GDM1 (cell line): ENCODE measurements at regions not wholly inside any gene's neighbourhood (a gene's known extent, or its start where the extent isn't known, plus 50 kb on each side); places are given as distances from the start of the nearest gene placed in this dataset.

Experiments used
- DNase-seq: peaks from one replicate; lab custom pipeline; 2025; lab: John Stamatoyannopoulos, UW

DNA sequence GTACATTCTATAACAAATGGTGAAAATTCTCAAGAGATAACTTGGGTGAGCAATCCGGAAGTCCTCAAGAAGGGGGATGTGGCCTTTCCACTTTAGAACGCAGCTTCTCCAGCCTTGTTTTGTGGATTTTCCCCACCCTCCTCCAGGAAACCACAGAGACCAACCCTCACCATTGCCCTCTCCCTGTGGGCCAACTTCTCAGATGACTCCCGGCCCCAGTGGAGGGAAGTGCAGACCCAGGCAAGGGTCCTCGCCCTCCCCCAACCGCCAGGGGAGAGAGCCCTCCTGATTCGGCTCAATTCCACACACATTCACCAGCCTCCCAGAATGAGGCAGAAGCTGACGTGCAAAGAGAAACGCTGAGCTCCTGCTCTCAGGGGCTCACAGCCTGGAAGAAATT lies 277.2 kb downstream of the EIPR1 start:
- peak; percentile 32 for DNase-seq

DNA sequence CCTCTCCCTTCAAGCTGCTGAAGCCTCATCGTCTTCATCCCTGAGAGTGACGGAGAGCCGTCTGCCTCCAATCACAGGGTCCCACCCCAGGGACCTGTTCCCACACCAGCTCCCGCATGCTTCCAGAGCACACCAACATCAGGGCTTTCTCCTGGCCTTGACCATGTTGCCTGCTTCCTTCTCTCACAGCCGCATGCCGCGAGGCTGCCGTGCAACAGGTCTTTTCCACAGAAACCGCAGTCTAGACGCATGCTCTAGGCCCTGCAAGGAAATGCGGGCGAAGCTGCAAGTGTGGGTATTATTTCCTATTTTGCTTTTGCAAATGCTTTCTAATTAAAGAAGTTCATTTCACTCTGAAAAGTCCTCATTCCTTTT lies 277.8 kb downstream of the EIPR1 start:
- DNase-seq, result no peak

DNA sequence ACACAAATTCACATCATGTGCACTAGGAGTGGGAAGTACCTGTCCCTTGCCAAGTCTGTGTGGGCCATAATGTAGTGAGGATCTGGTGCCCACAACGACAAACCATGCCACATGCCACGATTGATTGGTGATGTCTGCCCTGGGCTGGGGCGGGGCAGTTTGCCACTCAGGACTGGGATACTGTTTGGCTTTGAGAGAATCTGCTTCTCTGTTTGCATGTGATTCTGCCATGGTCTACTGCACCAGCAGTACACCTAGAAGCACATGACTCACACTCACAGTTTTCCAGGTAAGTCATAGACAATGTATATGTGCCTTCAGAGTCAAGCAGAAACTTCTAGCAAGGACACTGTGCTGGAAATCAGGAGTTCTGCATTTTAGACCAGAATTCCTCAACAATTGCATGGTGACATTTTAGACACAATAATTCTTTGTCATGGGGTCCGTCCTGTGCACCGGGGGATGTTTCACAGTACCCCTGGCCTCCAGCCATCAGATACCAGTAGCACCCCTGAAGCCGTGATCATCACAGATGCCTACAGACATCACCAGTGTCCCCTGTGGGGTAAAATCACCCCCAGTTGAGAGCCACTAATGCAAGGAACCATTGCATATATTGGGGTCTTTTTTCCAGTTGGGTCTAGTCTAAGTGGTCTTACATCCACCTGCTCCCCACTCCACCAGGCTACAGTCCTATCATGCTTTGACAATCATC lies 278.3 kb downstream of the EIPR1 start:
- DNase-seq, result no peak

DNA sequence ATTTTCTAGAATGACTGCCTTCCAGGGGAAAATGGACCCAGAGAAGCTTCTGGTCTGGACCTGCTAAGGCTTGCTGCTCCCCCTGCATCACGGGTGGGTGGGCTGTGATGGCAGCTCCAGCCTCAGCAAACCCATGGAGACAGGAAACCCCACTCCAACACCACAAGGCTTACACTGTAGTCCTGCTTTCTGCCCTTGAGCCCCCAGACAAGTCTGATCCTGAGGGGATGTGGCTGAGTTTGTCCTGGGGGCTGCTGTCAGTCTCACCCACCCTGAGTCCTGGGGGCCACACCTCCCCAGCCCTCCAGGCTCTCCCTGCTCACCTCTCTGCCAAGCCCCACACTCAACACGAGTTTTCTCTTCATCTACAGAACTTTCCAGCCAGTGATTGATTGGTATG lies 279.4 kb downstream of the EIPR1 start:
- no peak for DNase-seq

DNA sequence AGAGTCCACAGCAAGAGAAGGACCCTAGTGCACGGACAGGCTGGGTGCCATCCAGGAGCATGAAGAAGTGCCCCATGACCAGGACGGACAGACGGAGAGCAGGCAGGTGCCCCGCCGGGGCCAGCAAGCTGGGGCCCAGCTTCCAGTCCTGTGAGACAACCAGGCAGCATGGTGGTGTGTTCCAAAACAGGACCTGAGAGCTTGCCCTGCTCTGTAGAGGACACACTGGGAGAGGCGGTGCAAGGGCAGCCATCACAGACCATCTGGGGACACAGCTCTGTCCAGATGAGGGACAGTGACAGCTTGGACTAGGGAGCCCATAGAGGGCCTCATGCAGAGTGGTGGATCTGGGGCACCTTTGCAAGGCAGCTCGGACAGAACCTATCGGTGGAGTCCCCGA lies 279.8 kb downstream of the EIPR1 start:
- DNase-seq, result no peak

DNA sequence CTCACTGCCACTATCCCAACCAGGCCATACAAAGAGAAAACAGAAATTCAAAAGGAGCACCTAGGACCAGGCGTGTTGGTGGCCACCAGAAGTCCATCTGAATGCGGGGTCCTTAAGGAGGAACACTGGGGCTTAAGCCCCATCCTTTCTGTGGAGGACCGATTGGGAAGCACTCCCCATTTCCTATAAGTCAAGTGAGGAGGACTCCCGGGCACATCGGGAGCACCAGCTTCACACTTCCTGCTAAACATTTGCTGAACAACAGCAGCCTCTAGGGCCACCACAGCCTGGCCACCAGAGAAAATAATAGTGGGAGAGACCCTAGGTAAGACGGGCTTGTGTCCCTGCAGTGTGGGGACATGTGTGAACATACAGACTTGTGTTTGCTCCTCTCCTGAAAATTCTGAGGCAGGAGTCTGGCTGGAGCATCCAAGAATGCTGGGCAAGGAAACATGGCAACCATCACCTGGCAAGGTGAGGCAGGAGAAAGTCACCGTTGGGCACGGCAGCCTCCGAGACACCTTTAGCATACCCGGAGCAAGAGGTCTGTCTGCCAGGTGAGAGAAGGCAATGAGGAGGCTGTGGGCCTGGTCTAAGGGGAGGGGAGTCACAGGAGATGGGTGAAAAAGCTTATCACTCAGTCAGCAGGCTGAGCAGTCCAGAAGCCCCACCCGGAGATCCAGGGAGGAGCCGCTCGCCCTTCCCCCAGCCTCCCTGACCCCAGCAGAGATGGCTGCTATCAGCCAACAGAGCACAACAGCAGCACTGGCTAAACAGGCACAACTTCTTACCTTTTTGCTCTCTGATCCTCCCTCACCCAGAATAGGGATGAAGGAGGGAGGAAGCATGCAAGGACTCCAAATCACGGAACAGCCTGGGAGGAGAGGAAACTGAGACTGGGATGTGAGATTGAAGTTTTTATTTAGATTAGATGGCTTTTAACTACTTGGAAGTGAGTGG lies 282.3 kb downstream of the EIPR1 start:
- no peak for DNase-seq

DNA sequence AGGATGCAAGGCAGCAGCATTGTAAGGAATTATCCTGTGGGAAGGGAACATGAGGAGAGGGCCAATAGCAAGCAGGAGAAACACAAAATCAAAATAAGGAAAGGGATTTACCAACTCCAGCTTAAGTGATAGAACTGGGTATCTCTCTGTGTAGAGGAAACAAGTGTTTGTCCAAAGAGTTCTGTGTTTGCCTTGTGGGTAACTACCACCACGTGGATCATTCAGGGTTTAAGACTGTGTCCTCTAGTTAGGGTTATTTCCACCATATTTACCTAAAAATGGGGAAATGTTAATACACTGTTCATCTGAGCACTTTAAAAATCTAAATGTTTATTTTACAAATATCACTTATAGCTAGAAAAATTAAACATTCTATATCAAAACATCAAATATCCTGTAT lies 283.3 kb downstream of the EIPR1 start:
- DNase-seq, result no peak

DNA sequence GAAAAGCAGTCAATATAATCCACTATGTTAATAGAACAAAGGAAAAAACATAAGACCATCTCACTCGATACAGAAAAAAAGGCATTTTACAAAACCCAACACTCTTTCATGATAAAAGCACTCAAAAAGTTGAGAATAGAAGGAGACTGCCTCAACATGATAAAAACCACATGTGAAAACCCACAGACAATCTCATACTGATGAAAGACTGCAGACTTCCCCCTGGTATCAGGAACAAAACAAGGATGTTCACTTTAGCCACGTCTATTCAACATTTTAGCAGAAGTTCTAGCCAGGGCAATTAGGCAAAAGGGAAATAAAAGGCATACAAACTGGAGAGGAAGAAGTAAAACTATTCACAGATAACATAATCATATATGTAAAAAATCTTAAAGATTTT lies 285.9 kb downstream of the EIPR1 start:
- DNase-seq, result no peak

DNA sequence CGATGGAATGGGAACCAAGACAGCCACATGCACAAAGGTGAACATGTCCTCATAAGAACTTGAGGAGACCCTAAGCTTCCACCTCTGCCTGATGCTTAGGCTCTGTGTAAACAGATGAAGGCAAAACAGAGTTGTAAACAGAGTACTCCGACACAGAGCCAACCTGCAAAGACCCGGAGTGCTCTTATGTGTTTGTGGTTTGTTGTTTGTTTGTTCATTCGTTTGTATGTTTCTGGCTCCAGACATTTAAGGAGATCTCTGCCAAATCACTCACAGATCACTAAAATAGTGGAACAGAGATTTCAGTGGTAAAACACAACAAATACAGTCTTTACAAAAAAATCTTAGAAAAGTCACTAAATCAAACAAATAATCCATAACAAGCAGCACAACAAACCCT lies 294.9 kb downstream of the EIPR1 start:
- no peak for DNase-seq

DNA sequence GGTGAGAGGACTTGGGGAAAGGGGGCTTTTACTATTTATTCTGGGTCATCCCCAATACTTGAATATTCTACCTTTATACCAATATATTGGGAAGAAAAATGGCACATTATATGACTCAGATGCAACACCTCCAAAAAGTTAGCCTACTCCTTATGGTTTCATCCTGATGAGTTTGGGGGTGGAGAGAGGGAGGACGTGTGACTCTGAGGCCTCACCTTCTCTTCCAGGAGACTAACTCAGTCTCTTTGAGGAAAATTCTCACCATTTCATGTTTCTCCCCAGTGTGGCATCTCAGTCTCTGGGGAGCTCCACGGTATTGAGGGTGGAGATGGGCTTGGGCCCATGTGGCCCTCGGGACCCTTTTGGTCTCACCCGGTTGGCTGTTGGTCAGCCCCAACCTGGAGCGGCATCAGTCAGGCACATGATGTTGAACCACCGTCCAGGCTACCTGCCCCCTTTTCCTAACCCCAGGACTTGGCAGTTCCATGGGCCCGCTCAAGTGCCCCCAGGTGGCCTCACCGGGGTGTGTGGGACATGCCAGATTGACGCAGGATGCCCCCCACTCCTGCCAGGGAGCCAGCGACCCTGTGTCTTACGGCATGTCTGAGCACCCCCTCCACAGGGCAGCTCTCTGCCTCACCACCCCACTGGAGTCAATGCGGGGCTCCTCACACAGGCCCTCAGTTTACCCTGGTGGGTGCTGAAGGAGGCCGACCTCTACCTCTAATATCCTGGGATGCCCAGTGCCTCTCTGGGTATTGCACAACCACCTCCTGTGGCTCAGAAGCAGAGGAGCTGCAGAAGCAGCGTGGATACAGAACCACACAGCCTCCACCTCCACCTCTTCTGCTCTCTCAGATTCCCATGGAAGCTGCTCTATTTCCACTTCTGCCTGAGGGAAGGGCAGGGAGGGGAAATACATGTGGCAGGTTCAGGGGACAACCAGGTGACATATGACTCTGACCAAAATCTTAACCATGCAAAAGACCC lies 297.4 kb downstream of the EIPR1 start:
- no peak for DNase-seq

DNA sequence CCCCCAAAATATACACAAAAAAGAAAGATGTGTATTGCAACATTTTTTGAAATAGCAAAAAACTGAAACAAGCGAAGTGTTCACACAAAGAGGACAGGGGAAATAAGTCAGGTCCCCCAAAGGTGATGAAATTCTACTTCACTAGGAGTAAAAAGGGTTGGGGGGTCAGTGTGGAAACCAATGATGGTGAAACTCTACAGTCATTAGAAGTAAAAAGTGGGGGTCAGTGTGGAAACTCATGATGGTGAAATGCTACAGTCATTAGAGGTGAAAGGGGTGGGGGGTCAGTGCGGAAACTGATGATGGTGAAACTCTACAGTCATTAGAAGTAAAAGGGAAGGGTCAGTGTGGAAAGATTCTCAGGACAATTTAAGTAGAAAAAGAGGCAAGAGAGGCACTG lies 298.2 kb downstream of the EIPR1 start:
- no peak for DNase-seq

DNA sequence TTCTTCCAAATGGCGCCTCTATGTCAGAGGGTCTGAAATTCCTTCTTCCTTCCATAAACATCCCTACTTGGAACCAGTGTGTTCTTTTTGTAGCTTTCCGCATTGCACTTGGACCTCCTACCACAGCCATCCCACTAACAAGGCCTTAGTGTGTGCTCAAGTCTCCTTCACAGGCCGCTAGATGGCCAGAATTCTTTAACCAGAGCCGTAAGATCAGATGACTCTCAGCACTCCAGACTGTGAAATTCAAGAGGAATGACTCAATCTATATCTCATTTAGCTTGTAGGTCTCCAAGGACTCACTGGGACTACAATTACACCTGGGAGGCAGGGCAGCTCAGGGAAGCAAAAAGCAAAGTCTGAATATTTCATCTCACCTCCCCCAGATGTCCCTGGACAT lies 298.9 kb downstream of the EIPR1 start:
- no peak for DNase-seq

DNA sequence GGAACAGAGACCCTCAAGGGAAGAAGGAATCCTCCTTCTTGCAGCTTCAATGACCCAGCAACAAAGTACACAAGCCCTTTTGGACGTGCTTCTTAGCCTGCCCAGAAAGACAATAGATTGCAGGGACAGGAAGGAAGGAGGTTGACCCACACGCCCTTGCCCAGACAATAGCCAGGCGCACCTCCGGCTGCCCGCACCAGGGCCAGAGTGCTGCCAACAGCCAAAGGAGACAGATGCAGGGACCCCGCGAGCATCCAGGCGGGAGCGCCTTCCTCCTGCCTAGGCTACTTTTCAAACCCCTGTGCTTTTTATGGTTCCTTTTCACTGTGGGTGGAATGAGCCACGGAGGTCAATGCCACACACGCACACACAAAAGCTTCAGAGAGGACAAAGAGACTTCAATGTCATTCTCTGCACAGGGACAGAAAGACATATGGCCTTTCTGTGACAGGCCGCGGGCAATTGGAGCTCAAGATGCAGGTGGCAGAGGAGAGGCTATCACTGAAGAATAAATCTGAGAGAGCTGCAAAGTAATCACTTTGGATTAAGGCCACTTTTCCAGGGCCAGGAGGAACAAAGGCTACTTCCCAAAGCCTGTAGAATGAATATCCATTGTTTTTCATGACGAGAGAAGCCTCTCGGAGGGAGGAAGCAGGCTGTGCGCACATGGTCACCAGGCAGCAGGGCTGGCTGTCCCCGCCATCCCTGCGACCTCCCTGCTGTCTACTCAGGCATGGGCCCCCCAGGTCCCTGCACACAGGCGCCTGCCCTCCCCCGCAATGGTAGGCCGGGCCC lies 300.6 kb downstream of the EIPR1 start:
- no peak for DNase-seq

DNA sequence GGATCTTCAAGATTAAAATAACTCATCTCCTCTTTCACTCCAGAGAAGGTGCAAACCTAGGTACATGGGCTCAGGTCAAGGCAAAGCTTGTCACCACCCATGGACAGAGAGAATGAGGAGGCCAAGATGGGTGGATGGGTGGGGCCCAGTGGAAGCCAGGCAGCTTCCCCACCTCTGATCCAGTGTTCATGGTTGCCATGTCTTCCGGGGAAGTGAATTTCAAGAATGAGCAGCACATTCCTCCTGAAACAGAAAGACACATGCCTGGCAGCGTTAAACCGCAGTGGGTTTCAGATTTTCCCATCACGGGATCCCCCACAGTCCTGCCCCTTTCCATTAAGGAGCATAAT lies 301.7 kb downstream of the EIPR1 start:
- no peak for DNase-seq

DNA sequence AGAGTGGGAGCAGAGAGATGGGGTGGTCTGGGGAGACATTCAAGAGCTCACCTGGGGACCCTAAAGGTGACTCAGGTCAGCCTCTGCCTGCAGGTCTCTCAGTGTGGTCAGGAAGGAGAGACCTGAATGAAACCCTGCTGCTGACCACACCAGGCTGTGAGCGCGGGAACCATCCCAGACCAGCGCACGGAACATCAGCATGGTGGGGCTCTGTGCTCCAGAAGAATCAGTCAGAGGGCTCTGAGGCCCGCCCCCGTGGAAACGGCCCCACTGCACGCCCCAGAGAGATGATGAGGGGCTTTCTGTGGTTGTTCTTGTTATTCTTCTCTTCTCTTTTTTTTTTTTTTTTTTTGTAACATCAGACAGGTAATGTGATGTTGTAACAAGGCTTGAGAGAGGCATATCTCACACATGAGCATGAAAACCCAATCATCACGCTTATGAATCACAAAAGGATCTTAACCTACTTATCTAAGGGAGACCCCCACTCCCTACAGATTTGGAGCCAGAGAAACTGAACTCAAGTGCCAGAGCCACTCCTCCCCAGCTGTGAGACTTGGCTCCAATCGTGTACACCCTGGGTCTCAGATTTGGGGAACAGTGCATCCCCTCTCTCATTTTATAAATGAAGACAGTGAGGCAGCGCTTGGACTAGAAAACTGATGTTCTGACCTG lies 302.2 kb downstream of the EIPR1 start:
- no peak for DNase-seq

DNA sequence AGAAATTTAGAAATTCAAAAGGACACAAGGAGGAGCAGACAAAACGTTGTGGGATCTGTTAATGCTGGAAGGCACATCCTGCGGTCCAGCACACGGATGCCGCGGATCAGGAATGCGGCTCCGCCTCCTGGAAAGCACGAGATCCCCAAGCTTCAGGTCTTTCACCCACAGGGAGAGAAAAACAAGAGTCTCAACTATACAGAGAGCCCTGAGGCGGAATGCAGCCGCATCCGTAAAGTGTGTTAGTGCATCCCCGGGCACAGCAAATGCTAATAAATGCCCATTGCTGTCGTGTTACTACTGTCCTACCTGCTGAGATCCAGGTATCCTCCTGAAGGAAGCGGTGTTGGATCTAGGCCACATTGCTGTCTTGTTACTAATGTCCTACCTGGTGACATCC lies 303.9 kb downstream of the EIPR1 start:
- DNase-seq, result no peak

DNA sequence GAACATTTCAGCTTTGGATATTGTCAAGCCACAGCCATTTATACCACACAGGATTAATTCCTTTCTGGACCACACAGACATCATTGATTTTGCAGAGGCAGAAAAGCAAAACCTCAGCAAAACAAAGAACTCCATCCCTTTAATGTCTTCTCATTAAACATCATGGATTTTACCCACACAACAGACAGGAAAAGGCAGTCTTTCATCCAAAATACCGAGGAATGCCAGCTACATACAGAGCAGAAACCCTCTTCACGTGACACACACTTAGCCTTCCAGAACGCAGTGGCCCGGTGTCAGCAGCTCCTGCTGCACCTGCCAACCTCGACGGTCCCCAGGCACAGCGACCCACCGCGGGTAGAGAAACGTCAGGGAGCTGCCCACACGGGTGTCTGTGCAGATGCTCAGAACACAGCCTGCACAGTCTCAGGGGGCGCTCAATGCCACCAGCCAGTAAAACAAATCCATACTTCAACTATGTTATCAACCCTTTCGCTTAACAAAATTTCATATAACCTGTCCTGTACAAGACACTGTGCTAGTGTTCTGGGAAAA lies 304.5 kb downstream of the EIPR1 start:
- no peak for DNase-seq

DNA sequence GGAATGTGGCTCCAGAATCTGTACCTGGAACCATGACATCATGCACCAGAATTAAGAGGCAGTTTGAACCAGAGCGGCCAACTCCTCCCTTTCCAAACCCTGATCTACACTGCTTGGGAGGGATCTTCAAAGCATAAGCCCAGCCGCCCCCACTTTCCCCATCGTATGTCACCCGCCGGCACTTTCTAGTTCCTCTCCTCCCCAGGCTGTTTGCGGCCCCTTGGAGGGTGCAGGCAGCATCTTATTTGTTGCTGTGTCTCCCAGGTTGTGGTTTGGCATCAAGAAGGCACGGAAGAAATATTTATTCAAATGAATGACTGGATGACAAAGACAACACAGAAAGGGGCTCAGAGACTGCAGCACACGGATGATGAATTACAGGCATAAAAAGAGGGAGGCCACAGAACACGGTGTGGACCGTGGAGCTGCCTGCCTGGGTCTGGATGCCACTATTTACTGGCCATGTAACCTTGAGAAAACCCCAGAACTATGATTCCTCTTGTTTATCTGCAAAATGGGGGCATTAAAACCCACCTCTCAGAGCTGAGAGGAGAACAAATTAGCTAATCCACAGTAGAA lies 305.8 kb downstream of the EIPR1 start:
- DNase-seq, result no peak

DNA sequence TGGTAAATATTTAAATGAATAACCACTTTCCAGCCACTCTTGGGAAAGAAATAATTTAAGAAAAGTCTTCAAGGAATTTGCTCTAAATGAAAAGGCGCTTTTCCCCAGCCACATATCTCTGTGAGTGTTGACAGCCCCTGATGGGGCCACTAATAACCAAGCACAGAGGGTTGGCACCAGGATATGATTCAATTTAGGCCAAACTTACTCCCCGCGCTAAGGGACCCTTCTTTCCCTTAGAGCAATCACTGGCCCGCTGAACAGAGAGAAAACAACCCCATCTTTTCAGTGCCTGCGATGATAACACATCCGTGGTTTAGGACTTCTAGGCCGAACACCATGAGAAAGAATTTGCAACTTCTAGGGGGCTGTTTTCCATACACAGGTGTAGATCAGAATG lies 310.8 kb downstream of the EIPR1 start:
- no peak for DNase-seq

DNA sequence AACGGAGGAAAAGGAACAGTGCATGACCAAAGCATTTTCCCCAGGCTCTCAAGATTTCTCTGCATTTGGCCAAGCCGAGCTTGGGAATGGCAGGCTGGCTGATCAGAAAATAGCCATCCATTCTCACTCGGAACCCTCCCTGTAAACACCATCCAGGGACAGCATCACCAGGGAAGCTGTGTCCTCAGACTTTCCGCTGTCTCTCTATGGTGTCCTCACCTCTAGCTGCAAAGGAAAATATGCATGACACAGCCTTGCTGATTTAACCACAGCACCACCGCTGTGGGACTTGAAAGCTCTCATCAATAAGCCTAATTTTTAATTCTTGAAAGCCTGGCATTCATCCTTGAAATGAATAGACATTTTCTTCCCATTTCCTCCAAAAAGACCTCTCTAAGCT lies 311.7 kb downstream of the EIPR1 start:
- no peak for DNase-seq
